Astrocyte (in vitro differentiated cells and primary cell): ENCODE measurements at regions not wholly inside any gene's neighbourhood (a gene's known extent, or its start where the extent isn't known, plus 50 kb on each side); places are given as distances from the start of the nearest gene placed in this dataset.

Source experiments
- CTCF ChIP-seq: IDR thresholded peaks from 2 replicates; pipeline ENCODE4 v1.5.1; 2011; ENCODE audit warnings: low read depth, mild to moderate bottlenecking, inconsistent platforms, low read length, moderate library complexity; ENCODE audit not compliant: insufficient read depth
- EZH2 ChIP-seq: IDR thresholded peaks from 2 replicates; pipeline ENCODE4 v1.6.1; 2012; ENCODE audit warnings: mild to moderate bottlenecking, low read length, inconsistent platforms; ENCODE audit not compliant: insufficient read depth

GRCh38 chr3:140843656-140844055, 98.0 kb upstream of the SLC25A36 start:
- TF ChIP-seq CTCF (no peak), EZH2 (no peak)
